Mesenchymal stem cell (in vitro differentiated cells and primary cell): ENCODE measurements at regions not wholly inside any gene's neighbourhood (a gene's known extent, or its start where the extent isn't known, plus 50 kb on each side); places are given as distances from the start of the nearest gene placed in this dataset.

Experiments used
- DNase-seq: peaks from one replicate; pipeline ENCODE4 v3.0.0-alpha.2; 2013
- H2AFZ ChIP-seq: one replicate; pipeline ENCODE4 v1.6.1; 2013; ENCODE audit warnings: low read depth, mild to moderate bottlenecking, control low read depth, inconsistent platforms, low read length, moderate library complexity
- H2AK5ac ChIP-seq: 2 replicates; pipeline ENCODE4 v1.6.1; 2013; ENCODE audit warnings: low read length, moderate library complexity, mild to moderate bottlenecking, inconsistent platforms; ENCODE audit not compliant: severe bottlenecking
- H2BK120ac ChIP-seq: one replicate; pipeline ENCODE4 v1.6.1; 2013; ENCODE audit warnings: low read depth, mild to moderate bottlenecking, inconsistent platforms, low read length, moderate library complexity
- H2BK12ac ChIP-seq, 2 experiments: one replicate each; pipeline ENCODE4 v1.6.1; 2013; ENCODE audit warnings: inconsistent platforms in 2 of 2, low read length in 2 of 2, mild to moderate bottlenecking in 2 of 2, moderate library complexity in 2 of 2, control low read depth in 1 of 2
- H2BK15ac ChIP-seq: one replicate; pipeline ENCODE4 v1.6.1; 2013; ENCODE audit warnings: mild to moderate bottlenecking, low read depth, inconsistent platforms; ENCODE audit not compliant: poor library complexity, severe bottlenecking
- H2BK5ac ChIP-seq: 2 replicates; pipeline ENCODE4 v1.6.1; 2013; ENCODE audit warnings: low read depth, mild to moderate bottlenecking, low read length, control low read depth, inconsistent platforms; ENCODE audit not compliant: poor library complexity, severe bottlenecking
- H3K14ac ChIP-seq, 2 experiments: one replicate each; pipeline ENCODE4 v1.6.1; 2013; ENCODE audit warnings: inconsistent platforms in 2 of 2, low read length in 2 of 2, control low read depth in 1 of 2, mild to moderate bottlenecking in 1 of 2, moderate library complexity in 1 of 2
- H3K18ac ChIP-seq, 2 experiments: one replicate each; pipeline ENCODE4 v1.6.1; 2013; ENCODE audit warnings: inconsistent platforms in 2 of 2, low read length in 2 of 2, control low read depth in 1 of 2, low read depth in 1 of 2, mild to moderate bottlenecking in 1 of 2
- H3K23ac ChIP-seq, 2 experiments: one replicate each; pipeline ENCODE4 v1.6.1; 2013; ENCODE audit warnings: inconsistent platforms in 2 of 2, low read length in 2 of 2, mild to moderate bottlenecking in 2 of 2, moderate library complexity in 2 of 2, control low read depth in 1 of 2
- H3K27ac ChIP-seq: 2 replicates; pipeline ENCODE4 v1.5.1; 2013; ENCODE audit warnings: mild to moderate bottlenecking, moderate library complexity, low read length, control low read depth, inconsistent platforms; ENCODE audit not compliant: poor library complexity, severe bottlenecking
- H3K27me3 ChIP-seq, 2 experiments: 2 replicates each; pipeline versions ENCODE4 v1.6.1 to v1.7.0; 2013; ENCODE audit warnings: low read length in 2 of 2, mild to moderate bottlenecking in 2 of 2, moderate library complexity in 2 of 2, control low read depth in 1 of 2, inconsistent platforms in 1 of 2; ENCODE audit not compliant: control insufficient read depth in 1 of 2, insufficient read depth in 1 of 2
- H3K36me3 ChIP-seq, 2 experiments: 2 replicates each; pipeline versions ENCODE4 v1.6.1 to v1.7.0; 2013; ENCODE audit warnings: low read length in 2 of 2, control low read depth in 1 of 2, inconsistent platforms in 1 of 2, low read depth in 1 of 2, mild to moderate bottlenecking in 1 of 2; ENCODE audit not compliant: insufficient read depth in 2 of 2, control insufficient read depth in 1 of 2
- H3K4ac ChIP-seq, 2 experiments: one replicate each; pipeline ENCODE4 v1.6.1; 2013; ENCODE audit warnings: inconsistent platforms in 2 of 2, low read length in 2 of 2, mild to moderate bottlenecking in 2 of 2, moderate library complexity in 2 of 2, control low read depth in 1 of 2, low read depth in 1 of 2
- H3K4me1 ChIP-seq: 2 replicates; pipeline ENCODE4 v1.6.1; 2013; ENCODE audit warnings: low read depth, low read length, control low read depth; ENCODE audit not compliant: control insufficient read depth, insufficient read depth
- H3K4me2 ChIP-seq: 2 replicates; pipeline ENCODE4 v1.6.1; 2013; ENCODE audit warnings: low read length, mild to moderate bottlenecking, inconsistent platforms; ENCODE audit not compliant: poor library complexity, severe bottlenecking
- H3K4me3 ChIP-seq, 2 experiments: 2 replicates each; pipeline versions ENCODE4 v1.5.1 to v1.7.0; 2013; ENCODE audit warnings: low read length in 2 of 2, mild to moderate bottlenecking in 2 of 2, control low read depth in 1 of 2, low read depth in 1 of 2; ENCODE audit not compliant: insufficient read depth in 1 of 2
- H3K79me1 ChIP-seq: replicated peaks from 2 replicates; pipeline ENCODE4 v1.6.1; 2013; ENCODE audit warnings: mild to moderate bottlenecking, control low read depth, low read length, inconsistent platforms; ENCODE audit not compliant: poor library complexity, severe bottlenecking
- H3K9ac ChIP-seq: 2 replicates; pipeline ENCODE4 v1.7.0; 2013; ENCODE audit warnings: mild to moderate bottlenecking, low read length, moderate library complexity
- H3K9me3 ChIP-seq: 2 replicates; pipeline ENCODE4 v1.7.0; 2013; ENCODE audit warnings: mild to moderate bottlenecking, low read length; ENCODE audit not compliant: control insufficient read depth
- H4K8ac ChIP-seq: one replicate; pipeline ENCODE4 v1.6.1; 2013; ENCODE audit warnings: inconsistent platforms, mild to moderate bottlenecking, low read length, moderate library complexity
- H4K91ac ChIP-seq: one replicate; pipeline ENCODE4 v1.6.1; 2013; ENCODE audit warnings: mild to moderate bottlenecking, low read length, inconsistent platforms
- WGBS: methylation state at CpG from one replicate; pipeline ENCODE4 v1.1.7; 2013; ENCODE audit warnings: mixed read lengths; 5-methylcytosine and 5-hydroxymethylcytosine counted together

GRCh38 chr10:31171402-31172083 lies 139.9 kb upstream of the ZNF438 start:
- no peak overlapping the region for H3K14ac ChIP-seq

GRCh38 chr10:31172925-31173324 lies 141.3 kb upstream of the ZNF438 start:
- Histone ChIP-seq H3K79me1 (no peaks in the 10 kb centered on the region), H3K27ac (no peak overlapping the region), H3K27me3 (no peaks in the 10 kb centered on the region), H3K4me2 (no peak overlapping the region), H3K4ac (no peak overlapping the region), H3K36me3 (no peaks in the 10 kb centered on the region), H2AK5ac (no peak overlapping the region), H3K9ac (no peak overlapping the region), H3K9me3 (peaks cover 41% of the 10 kb centered on the region), H4K8ac (no peak overlapping the region), H2BK15ac (no peak overlapping the region), H4K91ac (no peak overlapping the region), H3K14ac (no peak overlapping the region), H2BK120ac (no peak overlapping the region), H3K4me3 (no peak overlapping the region), H3K4me1 (no peaks in the 10 kb centered on the region), H2BK5ac (no peak overlapping the region), H3K23ac (no peak overlapping the region), H2BK12ac (no peak overlapping the region), H3K18ac (no peak overlapping the region), H2AFZ (no peak overlapping the region)
- WGBS: 100% methylated on average over 1 of the region's 1 CpG
- DNase-seq: no peak

More at GRCh38 chr10:31171402-31172083, 139.9 kb upstream of the ZNF438 start:
- 56% methylated on average over 4 of the region's 4 CpGs for WGBS
- Histone ChIP-seq H3K36me3 (no peaks in the 10 kb centered on the region), H3K4ac (no peak overlapping the region), H3K79me1 (no peaks in the 10 kb centered on the region), H3K23ac (no peak overlapping the region), H2BK15ac (no peak overlapping the region), H4K8ac (no peak overlapping the region), H2BK120ac (no peak overlapping the region), H3K27ac (no peak overlapping the region), H2BK12ac (no peak overlapping the region), H2AFZ (no peak overlapping the region), H3K4me3 (peak overlapping the region in 1 of 2 experiments; percentile 27), H2BK5ac (no peak overlapping the region), H3K4me2 (no peak overlapping the region), H4K91ac (no peak overlapping the region), H3K18ac (no peak overlapping the region), H3K4me1 (no peaks in the 10 kb centered on the region), H3K27me3 (no peaks in the 10 kb centered on the region), H3K9me3 (peaks cover 37% of the 10 kb centered on the region), H3K9ac (no peak overlapping the region), H2AK5ac (no peak overlapping the region)
- DNase-seq: peak; percentile 40

GRCh38 chr10:31173752-31174151 lies 142.1 kb upstream of the ZNF438 start:
- Histone ChIP-seq H3K36me3 (no peaks in the 10 kb centered on the region), H2BK12ac (no peak overlapping the region), H3K4me3 (no peak overlapping the region), H3K4me1 (no peaks in the 10 kb centered on the region), H3K4me2 (no peak overlapping the region), H2AFZ (no peak overlapping the region), H3K14ac (no peak overlapping the region), H4K91ac (no peak overlapping the region), H3K27ac (no peak overlapping the region), H3K9ac (no peak overlapping the region), H2BK5ac (no peak overlapping the region), H3K4ac (no peak overlapping the region), H2AK5ac (no peak overlapping the region), H3K79me1 (no peaks in the 10 kb centered on the region), H3K23ac (no peak overlapping the region), H2BK15ac (no peak overlapping the region), H4K8ac (no peak overlapping the region), H3K27me3 (no peaks in the 10 kb centered on the region), H2BK120ac (no peak overlapping the region), H3K9me3 (peaks cover 41% of the 10 kb centered on the region), H3K18ac (no peak overlapping the region)
- DNase-seq: no peak
- 97% methylated on average over 4 of the region's 5 CpGs for WGBS

- Histone ChIP-seq H3K4me3 (no peak overlapping the region), H2BK15ac (no peak overlapping the region), H3K18ac (no peak overlapping the region), H3K14ac (no peak overlapping the region), H3K79me1 (no peaks in the 10 kb centered on the region), H3K23ac (no peak overlapping the region), H2BK12ac (no peak overlapping the region), H2AFZ (no peak overlapping the region), H3K27ac (no peak overlapping the region), H3K4me2 (no peak overlapping the region), H3K4me1 (no peaks in the 10 kb centered on the region), H3K4ac (no peak overlapping the region), H4K8ac (no peak overlapping the region), H3K27me3 (no peaks in the 10 kb centered on the region), H3K36me3 (no peaks in the 10 kb centered on the region), H4K91ac (no peak overlapping the region), H3K9ac (no peak overlapping the region), H2BK120ac (no peak overlapping the region), H3K9me3 (peaks cover 23% of the 10 kb centered on the region), H2AK5ac (no peak overlapping the region), H2BK5ac (no peak overlapping the region)
- DNase-seq: no peak
- WGBS: 74% methylated on average over 3 of the region's 5 CpGs
Observed at GRCh38 chr10:31179091-31179680, 139.8 kb upstream of the ZEB1 start.
